CD4-positive, alpha-beta T cell (primary cell): ENCODE measurements at regions not wholly inside any gene's neighbourhood (a gene's known extent, or its start where the extent isn't known, plus 50 kb on each side); places are given as distances from the start of the nearest gene placed in this dataset.

ENCODE experiments used
- ATAC-seq: fragments of 200-7000 bp; cut with Tn5 transposase; one replicate; pipeline ENCODE4 v1.10.0; 2022; ENCODE audit warnings: mild to moderate bottlenecking; ENCODE audit not compliant: poor library complexity
- CTCF ChIA-PET: fragments of 350-600 bp; sonication (Branson Sonifier 250); formaldehyde crosslinking; loops from one replicate; lab custom pipeline; 2021; ENCODE audit warnings: antibody characterized with exemption, inconsistent platforms; lab: Charles Lee
- POLR2A ChIA-PET: fragments of 350-600 bp; sonication (Branson Sonifier 250); formaldehyde crosslinking; loops from one replicate; lab custom pipeline; 2021; ENCODE audit warnings: antibody characterized with exemption, inconsistent platforms; lab: Charles Lee
- DNase-seq, 14 experiments: peaks; one replicate each; pipeline ENCODE4 v3.0.0-alpha.2; 2013 to 2020; ENCODE audit warnings: mixed read lengths in 2 of 14
- H3K27ac ChIP-seq, 2 donors: one replicate each; pipeline versions ENCODE4 v1.5.1 to v1.7.0; 2013; ENCODE audit warnings: low read length in 2 of 2, low read depth in 1 of 2, mild to moderate bottlenecking in 1 of 2
- H3K27me3 ChIP-seq, 2 experiments: 1 replicate in 1 of 2; 2 replicates in 1 of 2; pipeline versions ENCODE4 v1.6.1 to v1.7.0; 2013; ENCODE audit warnings: low read length in 2 of 2, control low read depth in 1 of 2, mild to moderate bottlenecking in 1 of 2, moderate library complexity in 1 of 2; ENCODE audit not compliant: insufficient read depth in 2 of 2, control insufficient read depth in 1 of 2
- H3K36me3 ChIP-seq: one replicate; pipeline ENCODE4 v1.6.1; 2013; ENCODE audit warnings: low read length, control low read depth; ENCODE audit not compliant: insufficient read depth
- H3K4me1 ChIP-seq: one replicate; pipeline ENCODE4 v1.6.1; 2013; ENCODE audit warnings: low read length, control low read depth; ENCODE audit not compliant: insufficient read depth
- H3K4me3 ChIP-seq: one replicate; pipeline ENCODE4 v1.5.1; 2013; ENCODE audit warnings: mild to moderate bottlenecking, low read length, moderate library complexity
- H3K9me3 ChIP-seq, 2 experiments: 1 replicate in 1 of 2; 2 replicates in 1 of 2; pipeline versions ENCODE4 v1.6.1 to v1.7.0; 2013; ENCODE audit warnings: low read length in 2 of 2, mild to moderate bottlenecking in 2 of 2, control low read depth in 1 of 2, moderate library complexity in 1 of 2; ENCODE audit not compliant: control insufficient read depth in 1 of 2, insufficient read depth in 1 of 2
- H3K27ac Mint-ChIP-seq: one replicate; pipeline ENCODE4 v1.8.0; 2020; ENCODE audit warnings: mixed read lengths
- H3K27me3 Mint-ChIP-seq: one replicate; pipeline ENCODE4 v1.8.0; 2021; ENCODE audit warnings: mixed read lengths
- H3K36me3 Mint-ChIP-seq: one replicate; pipeline ENCODE4 v1.8.0; 2021; ENCODE audit warnings: low read depth, mixed read lengths
- H3K4me1 Mint-ChIP-seq: one replicate; pipeline ENCODE4 v1.8.0; 2021; ENCODE audit warnings: low read depth, mixed read lengths
- H3K4me3 Mint-ChIP-seq: one replicate; pipeline ENCODE4 v1.8.0; 2020; ENCODE audit warnings: mild to moderate bottlenecking, mixed read lengths
- H3K9me3 Mint-ChIP-seq: one replicate; pipeline ENCODE4 v1.8.0; 2020; ENCODE audit warnings: mixed read lengths
- CTCF ChIP-seq: fragments of 200-600 bp; IDR thresholded peaks from one replicate; pipeline ENCODE4 v1.8.0; 2022; ENCODE audit warnings: antibody characterized with exemption, mild to moderate bottlenecking
- intact Hi-C, 2 experiments: fragments of 100-400 bp; cut with DNase I in 1 of 2; cut with micrococcal nuclease in 1 of 2; formaldehyde crosslinking; loops; one replicate each; pipeline versions ENCODE4 v1.15.1 to v1.9.0; 2023 to 2025; cut with DNase I, micrococcal nuclease

GRCh38 chr5:18630458-18631045 is 996.3 kb downstream of the TAF11L14 start:
- no peak overlapping the region for H3K4me3 ChIP-seq
- H3K27me3 ChIP-seq, result no peaks in the 10 kb centered on the region
- no peaks in the 10 kb centered on the region for H3K4me1 Mint-ChIP-seq
- H3K4me1 ChIP-seq, result no peaks in the 10 kb centered on the region
- no peaks in the 10 kb centered on the region for H3K27me3 Mint-ChIP-seq
- H3K27ac ChIP-seq, result no peak overlapping the region
- H3K36me3 Mint-ChIP-seq, result no peaks in the 10 kb centered on the region
- H3K36me3 ChIP-seq, result no peaks in the 10 kb centered on the region
- no peak for DNase-seq
- ChIA-PET CTCF (no interaction called here), POLR2A (no interaction called here)
- no peak overlapping the region for H3K4me3 Mint-ChIP-seq
- peaks cover 2% of the 10 kb centered on the region for H3K9me3 Mint-ChIP-seq
- H3K9me3 ChIP-seq, result no peaks in the 10 kb centered on the region
- intact Hi-C loops, result no loop called here
- H3K27ac Mint-ChIP-seq, result no peak overlapping the region
- no peak for ATAC-seq
- no peak for TF ChIP-seq CTCF

- no peaks in the 10 kb centered on the region for H3K36me3 ChIP-seq
- no peaks in the 10 kb centered on the region for H3K27me3 ChIP-seq
- Mint-ChIP-seq H3K36me3 (no peaks in the 10 kb centered on the region), H3K9me3 (peaks cover 20% of the 10 kb centered on the region), H3K27me3 (no peaks in the 10 kb centered on the region), H3K4me1 (no peaks in the 10 kb centered on the region), H3K4me3 (no peak overlapping the region), H3K27ac (no peak overlapping the region)
- no peaks in the 10 kb centered on the region for H3K4me1 ChIP-seq
- no peak for TF ChIP-seq CTCF
- POLR2A ChIA-PET, result no interaction called here
- H3K9me3 ChIP-seq, result peaks cover 0 to 7% of the 10 kb centered on the region in 2 experiments
- intact Hi-C loops, result no loop called here
- no peak overlapping the region for H3K4me3 ChIP-seq
- CTCF ChIA-PET, result no interaction called here
- ATAC-seq (no peak), DNase-seq (no peak)
- no peak overlapping the region for H3K27ac ChIP-seq
Observed at GRCh38 chr5:18652404-18653215, 1018.4 kb downstream of the TAF11L14 start.

- DNase-seq (no peak), ATAC-seq (no peak)
- no peaks in the 10 kb centered on the region for H3K27me3 Mint-ChIP-seq
- intact Hi-C loops, result no loop called here
- Histone ChIP-seq H3K9me3 (peaks cover 0 to 7% of the 10 kb centered on the region in 2 experiments), H3K4me3 (no peak overlapping the region), H3K4me1 (no peaks in the 10 kb centered on the region), H3K27me3 (no peaks in the 10 kb centered on the region), H3K36me3 (no peaks in the 10 kb centered on the region), H3K27ac (no peak overlapping the region)
- no peak overlapping the region for H3K27ac Mint-ChIP-seq
- POLR2A ChIA-PET, result no interaction called here
- H3K9me3 Mint-ChIP-seq, result peaks cover 17% of the 10 kb centered on the region
- CTCF ChIA-PET, result no interaction called here
- H3K4me3 Mint-ChIP-seq, result no peak overlapping the region
- no peak for TF ChIP-seq CTCF
- H3K4me1 Mint-ChIP-seq, result no peaks in the 10 kb centered on the region
- H3K36me3 Mint-ChIP-seq, result no peaks in the 10 kb centered on the region
Observed at GRCh38 chr5:18653216-18653752, 1019.0 kb downstream of the TAF11L14 start.
